Neuronal stem cell (in vitro differentiated cells): ENCODE measurements at regions not wholly inside any gene's neighbourhood (a gene's known extent, or its start where the extent isn't known, plus 50 kb on each side); places are given as distances from the start of the nearest gene placed in this dataset.

Experiments used
- DNase-seq: peaks from one replicate; pipeline ENCODE4 v3.0.0-alpha.2; 2013; ENCODE audit warnings: low spot score
- H2AFZ ChIP-seq: one replicate; pipeline ENCODE4 v1.6.1; 2013; ENCODE audit warnings: mild to moderate bottlenecking, low read length, inconsistent platforms
- H2AK5ac ChIP-seq: 2 replicates; pipeline ENCODE4 v1.6.1; 2013; ENCODE audit warnings: low read depth, mild to moderate bottlenecking, inconsistent platforms, low read length, moderate library complexity, mixed read lengths
- H2BK120ac ChIP-seq: 2 replicates; pipeline ENCODE4 v1.6.1; 2013; ENCODE audit warnings: low read depth, mild to moderate bottlenecking, inconsistent platforms, low read length, moderate library complexity, mixed read lengths
- H2BK12ac ChIP-seq: one replicate; pipeline ENCODE4 v1.6.1; 2013; ENCODE audit warnings: low read length, inconsistent platforms
- H2BK15ac ChIP-seq: 2 replicates; pipeline ENCODE4 v1.6.1; 2013; ENCODE audit warnings: mild to moderate bottlenecking, low read length, inconsistent platforms, mixed read lengths
- H2BK5ac ChIP-seq: one replicate; pipeline ENCODE4 v1.6.1; 2013; ENCODE audit warnings: inconsistent platforms, mild to moderate bottlenecking, low read length, moderate library complexity
- H3K14ac ChIP-seq: one replicate; pipeline ENCODE4 v1.6.1; 2013; ENCODE audit warnings: low read length, inconsistent platforms
- H3K18ac ChIP-seq: 2 replicates; pipeline ENCODE4 v1.6.1; 2013; ENCODE audit warnings: low read length, inconsistent platforms
- H3K23ac ChIP-seq: 2 replicates; pipeline ENCODE4 v1.6.1; 2013; ENCODE audit warnings: low read depth, mild to moderate bottlenecking, mixed read lengths, low read length, inconsistent platforms; ENCODE audit not compliant: poor library complexity
- H3K27ac ChIP-seq: replicated peaks from 3 replicates; pipeline ENCODE4 v1.5.1; 2013; ENCODE audit warnings: low read length, inconsistent platforms
- H3K27me3 ChIP-seq, 3 experiments: 2 replicates each; pipeline ENCODE4 v1.6.1; 2013; ENCODE audit warnings: low read length in 3 of 3, mild to moderate bottlenecking in 2 of 3, inconsistent platforms in 1 of 3, low read depth in 1 of 3, mixed read lengths in 1 of 3, moderate library complexity in 1 of 3; ENCODE audit not compliant: control insufficient read depth in 3 of 3, insufficient read depth in 3 of 3
- H3K36me3 ChIP-seq, 2 donors: replicated peaks in 1 of 2; 2 replicates each; pipeline ENCODE4 v1.6.1; 2013; ENCODE audit warnings: low read length in 2 of 2; ENCODE audit not compliant: control insufficient read depth in 2 of 2, insufficient read depth in 2 of 2
- H3K4ac ChIP-seq: 2 replicates; pipeline ENCODE4 v1.6.1; 2013; ENCODE audit warnings: inconsistent platforms, mild to moderate bottlenecking, low read length, moderate library complexity
- H3K4me1 ChIP-seq, 2 donors: 1 replicate in 1 of 2; 2 replicates in 1 of 2; pipeline ENCODE4 v1.6.1; 2013; ENCODE audit warnings: low read length in 2 of 2, low read depth in 1 of 2; ENCODE audit not compliant: control insufficient read depth in 2 of 2, insufficient read depth in 1 of 2
- H3K4me2 ChIP-seq: one replicate; pipeline ENCODE4 v1.6.1; 2013; ENCODE audit warnings: mild to moderate bottlenecking, low read length, inconsistent platforms; ENCODE audit not compliant: insufficient read depth, poor library complexity, severe bottlenecking
- H3K4me3 ChIP-seq, 2 donors: 2 replicates each; pipeline ENCODE4 v1.5.1; 2013; ENCODE audit warnings: low read length in 2 of 2, mild to moderate bottlenecking in 2 of 2, inconsistent platforms in 1 of 2, moderate library complexity in 1 of 2
- H3K79me1 ChIP-seq: one replicate; pipeline ENCODE4 v1.6.1; 2013; ENCODE audit warnings: low read depth, mild to moderate bottlenecking, inconsistent platforms, low read length, moderate library complexity
- H3K9ac ChIP-seq: one replicate; pipeline ENCODE4 v1.6.1; 2013; ENCODE audit warnings: mild to moderate bottlenecking, low read depth, low read length, inconsistent platforms; ENCODE audit not compliant: poor library complexity
- H3K9me3 ChIP-seq, 2 donors: replicated peaks in 1 of 2; 2 replicates each; pipeline versions ENCODE3 to v1.6.1; 2013; ENCODE audit warnings: low read length in 2 of 2, mild to moderate bottlenecking in 2 of 2, inconsistent platforms in 1 of 2, low read depth in 1 of 2, mixed read lengths in 1 of 2, moderate library complexity in 1 of 2; ENCODE audit not compliant: control insufficient read depth in 2 of 2, insufficient read depth in 1 of 2
- H4K8ac ChIP-seq: one replicate; pipeline ENCODE4 v1.6.1; 2013; ENCODE audit warnings: low read depth, mild to moderate bottlenecking, inconsistent platforms, low read length, moderate library complexity
- H4K91ac ChIP-seq: one replicate; pipeline ENCODE4 v1.6.1; 2013; ENCODE audit warnings: low read length, low read depth, mild to moderate bottlenecking, inconsistent platforms; ENCODE audit not compliant: poor library complexity
- WGBS, 2 donors: extraction: QIAGEN DNeasy Blood & Tissue Kit; methylation state at CpG; one replicate each; pipeline ENCODE4 v1.1.7; 2013; ENCODE audit warnings: missing lambda C conversion rate in 2 of 2, mixed read lengths in 1 of 2; ENCODE audit not compliant: insufficient read length in 2 of 2, insufficient replicate concordance in 1 of 2; ENCODE audit errors: extremely low coverage in 2 of 2; 5-methylcytosine and 5-hydroxymethylcytosine counted together

DNA sequence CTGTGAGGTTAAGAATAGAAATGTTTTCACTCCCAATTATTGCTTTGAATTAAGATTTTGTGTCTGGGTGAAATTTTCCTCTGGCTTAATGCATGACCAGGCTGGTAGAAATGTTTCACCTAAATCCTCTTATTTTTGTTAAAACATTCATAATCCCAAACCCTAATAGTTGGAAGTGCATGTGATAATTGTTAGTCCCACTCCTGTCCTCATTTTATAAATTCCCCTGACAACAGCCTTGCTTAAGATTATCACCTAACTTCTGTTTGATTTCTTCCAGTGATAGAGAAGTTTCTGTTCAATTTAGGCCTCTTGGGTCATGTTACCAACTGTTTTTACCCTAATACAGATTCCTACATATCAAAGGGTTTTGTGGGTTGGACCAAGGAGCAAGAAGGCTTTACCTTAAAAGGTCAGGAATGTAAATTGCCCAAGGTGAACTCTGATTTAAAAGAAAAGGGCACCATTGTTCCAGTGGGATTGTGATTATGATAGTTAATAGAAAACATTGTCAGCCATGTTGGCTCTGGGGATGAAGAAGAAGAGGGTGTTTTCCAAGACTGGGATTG lies 158.7 kb upstream of the CENPW start:
- Histone ChIP-seq H3K4ac (no peak overlapping the region), H2BK15ac (no peak overlapping the region), H3K79me1 (no peaks in the 10 kb centered on the region), H3K14ac (no peak overlapping the region), H3K36me3 (no peaks in the 10 kb centered on the region), H2BK12ac (no peak overlapping the region), H3K27ac (no peak overlapping the region), H3K23ac (no peak overlapping the region), H2AK5ac (no peak overlapping the region), H2BK120ac (no peak overlapping the region), H2BK5ac (no peak overlapping the region), H3K4me3 (no peak overlapping the region), H3K27me3 (no peaks in the 10 kb centered on the region), H3K9me3 (no peaks in the 10 kb centered on the region), H2AFZ (no peak overlapping the region), H3K4me1 (peaks cover 0 to 1% of the 10 kb centered on the region in 2 donors), H4K91ac (no peak overlapping the region), H3K4me2 (no peak overlapping the region), H4K8ac (no peak overlapping the region), H3K18ac (no peak overlapping the region), H3K9ac (no peak overlapping the region)
- no peak for DNase-seq

DNA sequence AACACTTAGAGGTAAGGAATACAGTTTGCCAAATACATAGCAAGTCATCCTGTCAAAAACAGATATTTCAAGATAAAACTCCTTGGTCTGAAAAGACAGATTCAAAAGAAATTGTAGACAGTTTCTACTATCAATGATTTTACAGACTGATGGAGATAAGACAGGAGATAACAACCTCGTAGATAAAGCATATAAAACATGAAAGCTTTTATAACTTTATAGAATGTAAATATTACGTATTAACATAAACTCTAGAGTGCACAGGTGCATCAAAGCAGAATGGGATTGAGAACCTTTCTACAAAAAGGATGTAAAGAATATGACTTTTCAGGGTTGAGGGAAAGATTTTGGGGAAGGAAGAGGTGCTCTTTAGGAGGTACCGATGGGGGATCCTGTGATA lies 158.0 kb upstream of the CENPW start:
- Histone ChIP-seq H3K79me1 (no peaks in the 10 kb centered on the region), H3K36me3 (no peaks in the 10 kb centered on the region), H3K4ac (no peak overlapping the region), H2AK5ac (no peak overlapping the region), H4K8ac (no peak overlapping the region), H3K23ac (no peak overlapping the region), H3K18ac (no peak overlapping the region), H3K27ac (no peak overlapping the region), H2BK15ac (no peak overlapping the region), H3K4me1 (peaks cover 0 to 1% of the 10 kb centered on the region in 2 donors), H4K91ac (no peak overlapping the region), H3K14ac (no peak overlapping the region), H2BK5ac (no peak overlapping the region), H3K9me3 (no peaks in the 10 kb centered on the region), H3K27me3 (no peaks in the 10 kb centered on the region), H2BK120ac (no peak overlapping the region), H3K9ac (no peak overlapping the region), H2AFZ (no peak overlapping the region), H3K4me3 (no peak overlapping the region), H2BK12ac (no peak overlapping the region), H3K4me2 (no peak overlapping the region)
- DNase-seq = no peak
- no CpG with 5 or more reads among the region's 3 CpGs for WGBS, 2 donors

DNA sequence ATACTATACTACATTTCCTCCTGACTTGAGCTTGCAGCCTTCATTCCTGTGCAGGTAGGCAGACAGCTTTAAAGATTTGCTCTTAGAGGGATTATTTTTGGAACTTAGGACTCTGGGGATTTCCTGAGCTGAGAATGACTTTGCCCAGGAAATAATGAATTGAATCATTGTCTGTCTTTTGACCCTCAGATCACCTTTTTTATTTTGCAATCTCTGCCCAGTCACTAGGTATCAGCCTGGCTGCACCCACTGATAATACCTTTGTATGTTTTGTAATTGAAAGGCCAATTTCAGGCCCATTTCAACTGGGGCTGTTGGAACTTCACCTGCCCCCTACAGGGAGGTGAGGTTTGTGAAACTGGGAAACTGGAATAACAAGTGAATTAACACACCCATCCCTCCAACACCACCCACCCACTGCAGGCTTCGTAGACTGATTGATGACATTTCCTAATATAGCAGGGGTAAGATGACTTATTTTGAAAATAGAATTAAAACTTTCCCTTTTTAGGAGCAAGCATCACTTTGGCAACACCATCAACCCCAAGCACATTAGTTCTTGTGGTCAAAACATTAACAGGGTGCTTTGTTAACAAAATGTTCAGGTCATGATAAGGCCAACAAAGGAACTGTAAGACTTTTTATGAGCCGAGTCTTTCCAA lies 157.1 kb upstream of the CENPW start:
- H2AK5ac ChIP-seq = no peak overlapping the region
- H2AFZ ChIP-seq = no peak overlapping the region
- H3K23ac ChIP-seq = no peak overlapping the region
- H4K91ac ChIP-seq = no peak overlapping the region
- H2BK5ac ChIP-seq = no peak overlapping the region
- H3K4me3 ChIP-seq = no peak overlapping the region
- no peak overlapping the region for H3K4me2 ChIP-seq
- no peaks in the 10 kb centered on the region for H3K36me3 ChIP-seq
- no peaks in the 10 kb centered on the region for H3K27me3 ChIP-seq
- no peak overlapping the region for H3K4ac ChIP-seq
- H3K79me1 ChIP-seq = no peaks in the 10 kb centered on the region
- no peak for DNase-seq
- no peak overlapping the region for H2BK15ac ChIP-seq
- H3K9me3 ChIP-seq = no peaks in the 10 kb centered on the region
- no peak overlapping the region for H4K8ac ChIP-seq
- H2BK120ac ChIP-seq = no peak overlapping the region
- no CpG with 5 or more reads among the region's 2 CpGs for WGBS, 2 donors
- H3K18ac ChIP-seq = no peak overlapping the region
- H3K4me1 ChIP-seq = peaks cover 0 to 1% of the 10 kb centered on the region in 2 donors
- no peak overlapping the region for H3K9ac ChIP-seq
- H3K27ac ChIP-seq = no peak overlapping the region
- H2BK12ac ChIP-seq = no peak overlapping the region
- no peak overlapping the region for H3K14ac ChIP-seq

DNA sequence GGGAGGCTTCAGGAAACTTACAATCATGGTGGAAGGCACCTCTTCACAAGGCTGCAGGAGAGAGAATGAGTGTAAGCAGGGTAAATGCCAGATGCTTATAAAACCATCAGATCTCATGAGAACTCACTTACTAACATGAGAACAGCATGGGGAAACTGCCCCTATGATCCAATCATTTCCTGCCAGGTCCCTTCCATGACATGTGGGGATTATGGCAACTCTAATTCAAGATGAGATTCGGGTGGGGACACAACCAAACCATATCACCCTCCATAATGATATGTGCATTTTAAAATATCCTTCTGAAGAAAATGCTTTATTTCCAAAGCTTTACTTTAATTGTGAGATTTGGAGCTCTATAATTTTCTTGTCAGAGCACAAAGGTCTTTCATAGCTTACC lies 154.1 kb upstream of the CENPW start:
- Histone ChIP-seq H2BK5ac (no peak overlapping the region), H3K4ac (no peak overlapping the region), H2AFZ (no peak overlapping the region), H2AK5ac (no peak overlapping the region), H3K4me1 (peaks cover 0 to 1% of the 10 kb centered on the region in 2 donors), H3K4me3 (no peak overlapping the region), H3K27ac (no peak overlapping the region), H2BK15ac (no peak overlapping the region), H3K14ac (no peak overlapping the region), H2BK12ac (no peak overlapping the region), H3K27me3 (no peaks in the 10 kb centered on the region), H2BK120ac (no peak overlapping the region), H3K23ac (no peak overlapping the region), H3K36me3 (no peaks in the 10 kb centered on the region), H3K9me3 (no peaks in the 10 kb centered on the region), H3K18ac (no peak overlapping the region), H3K79me1 (no peaks in the 10 kb centered on the region), H3K4me2 (no peak overlapping the region), H4K8ac (no peak overlapping the region), H3K9ac (no peak overlapping the region), H4K91ac (no peak overlapping the region)
- no peak for DNase-seq
- no CpG with 5 or more reads among the region's 1 CpG for WGBS, 2 donors
